Kidney glomerular epithelial cell (primary cell): ENCODE measurements at regions not wholly inside any gene's neighbourhood (a gene's known extent, or its start where the extent isn't known, plus 50 kb on each side); places are given as distances from the start of the nearest gene placed in this dataset.
"Not testable (repeated sequence)": the region's sequence is repeated elsewhere in the genome, so short reads cannot be mapped to it uniquely, and the experiment has no call there.

Experiments used
- DNase-seq: peaks from one replicate; lab custom pipeline; 2025; lab: John Stamatoyannopoulos, UW

- DNase-seq = no peak
Observed at GRCh38 chr9:13941714-13942113, 372.2 kb downstream of the NFIB start.

- no peak for DNase-seq
Observed at GRCh38 chr9:13939701-13940490, 374.0 kb downstream of the NFIB start.

- no peak for DNase-seq
Observed at GRCh38 chr9:13939134-13939533, 374.8 kb downstream of the NFIB start.

GRCh38 chr9:13934416-13934815, 379.5 kb downstream of the NFIB start:
- no peak for DNase-seq

GRCh38 chr9:13933268-13933656, 380.7 kb downstream of the NFIB start:
- no peak for DNase-seq

GRCh38 chr9:13932528-13933267, 381.2 kb downstream of the NFIB start:
- no peak for DNase-seq

- DNase-seq = no peak
Observed at GRCh38 chr9:13929013-13929412, 384.9 kb downstream of the NFIB start.

GRCh38 chr9:13923381-13923780, 390.6 kb downstream of the NFIB start:
- DNase-seq = no peak

GRCh38 chr9:13920557-13920956, 393.4 kb downstream of the NFIB start:
- no peak for DNase-seq

- no peak for DNase-seq
Observed at GRCh38 chr9:13919401-13919800, 394.5 kb downstream of the NFIB start.

- no peak for DNase-seq
Observed at GRCh38 chr9:13917534-13917933, 396.4 kb downstream of the NFIB start.

- DNase-seq = no peak
Observed at GRCh38 chr9:13915591-13916301, 398.2 kb downstream of the NFIB start.

- no peak for DNase-seq
Observed at GRCh38 chr9:13915131-13915530, 398.8 kb downstream of the NFIB start.

- no peak for DNase-seq
Observed at GRCh38 chr9:13911473-13911872, 402.5 kb downstream of the NFIB start.

- not testable (repeated sequence) for DNase-seq
Observed at GRCh38 chr9:13907842-13908241, 406.1 kb downstream of the NFIB start.

GRCh38 chr9:13904746-13905145, 409.2 kb downstream of the NFIB start:
- DNase-seq = no peak

- no peak for DNase-seq
Observed at GRCh38 chr9:13904311-13904710, 409.6 kb downstream of the NFIB start.

GRCh38 chr9:13902286-13903066, 411.5 kb downstream of the NFIB start:
- no peak for DNase-seq

GRCh38 chr9:13901176-13901575, 412.8 kb downstream of the NFIB start:
- DNase-seq = no peak

GRCh38 chr9:13900449-13900848, 413.5 kb downstream of the NFIB start:
- no peak for DNase-seq

GRCh38 chr9:13899924-13900323, 414.0 kb downstream of the NFIB start:
- no peak for DNase-seq

GRCh38 chr9:13898957-13899356, 415.0 kb downstream of the NFIB start:
- no peak for DNase-seq
